ENCODE measurements at regions not wholly inside any gene's neighbourhood (a gene's known extent, or its start where the extent isn't known, plus 50 kb on each side); places are given as distances from the start of the nearest gene placed in this dataset.

GRCh38 chr2:66813525-66813924, 378.6 kb downstream of the MEIS1 start:
- TF ChIP-seq, protein P1, sequence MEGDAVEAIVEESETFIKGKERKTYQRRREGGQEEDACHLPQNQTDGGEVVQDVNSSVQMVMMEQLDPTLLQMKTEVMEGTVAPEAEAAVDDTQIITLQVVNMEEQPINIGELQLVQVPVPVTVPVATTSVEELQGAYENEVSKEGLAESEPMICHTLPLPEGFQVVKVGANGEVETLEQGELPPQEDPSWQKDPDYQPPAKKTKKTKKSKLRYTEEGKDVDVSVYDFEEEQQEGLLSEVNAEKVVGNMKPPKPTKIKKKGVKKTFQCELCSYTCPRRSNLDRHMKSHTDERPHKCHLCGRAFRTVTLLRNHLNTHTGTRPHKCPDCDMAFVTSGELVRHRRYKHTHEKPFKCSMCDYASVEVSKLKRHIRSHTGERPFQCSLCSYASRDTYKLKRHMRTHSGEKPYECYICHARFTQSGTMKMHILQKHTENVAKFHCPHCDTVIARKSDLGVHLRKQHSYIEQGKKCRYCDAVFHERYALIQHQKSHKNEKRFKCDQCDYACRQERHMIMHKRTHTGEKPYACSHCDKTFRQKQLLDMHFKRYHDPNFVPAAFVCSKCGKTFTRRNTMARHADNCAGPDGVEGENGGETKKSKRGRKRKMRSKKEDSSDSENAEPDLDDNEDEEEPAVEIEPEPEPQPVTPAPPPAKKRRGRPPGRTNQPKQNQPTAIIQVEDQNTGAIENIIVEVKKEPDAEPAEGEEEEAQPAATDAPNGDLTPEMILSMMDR (IDR thresholded peaks at IDR 0.05) = no peak

GRCh38 chr2:66813976-66814375, 379.1 kb downstream of the MEIS1 start:
- DNase-seq (ENCODE audit: low spot score) = no peak
- TF ChIP-seq, protein P1 (IDR thresholded peaks at IDR 0.05) = no peak
- Histone ChIP-seq H3K27ac (no peak overlapping the region), H3K4me3 (no peak overlapping the region)

More at GRCh38 chr2:66813525-66813924, 378.6 kb downstream of the MEIS1 start:
- DNase-seq (ENCODE audit: low spot score) = no peak
- no peak overlapping the region for H3K27ac ChIP-seq
- H3K4me3 ChIP-seq = no peak overlapping the region

DNA sequence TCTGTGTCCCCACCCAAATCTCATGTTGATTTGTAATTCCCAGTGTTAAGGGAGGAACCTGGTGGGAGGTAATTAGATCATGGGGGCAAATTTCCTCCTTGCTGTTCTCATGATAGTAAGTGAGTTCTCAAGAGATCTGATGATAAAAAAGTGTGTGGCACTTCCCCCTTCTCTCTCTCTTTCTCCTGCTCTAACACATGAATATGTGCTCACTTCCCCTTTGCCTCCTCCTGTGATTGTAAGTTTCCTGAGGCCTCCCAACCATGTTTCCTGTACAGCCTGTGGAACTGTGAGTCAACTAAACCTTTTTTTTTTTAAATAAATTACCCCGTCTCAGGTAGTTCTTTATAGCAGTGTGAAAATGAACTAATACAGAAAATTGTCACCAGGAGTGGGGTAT, 380.0 kb downstream of the MEIS1 start:
- no peak for DNase-seq (ENCODE audit: low spot score)
- H3K27ac ChIP-seq = no peak overlapping the region
- H3K4me3 ChIP-seq = no peak overlapping the region
- TF ChIP-seq, protein P1 (IDR thresholded peaks at IDR 0.05) = no peak

- DNase-seq (ENCODE audit: low spot score) = no peak
- H3K27ac ChIP-seq = no peak overlapping the region
- no peak overlapping the region for H3K4me3 ChIP-seq
- TF ChIP-seq, protein P1 (IDR thresholded peaks at IDR 0.05) = no peak
Measured at GRCh38 chr2:66815886-66816285, 381.0 kb downstream of the MEIS1 start.

- TF ChIP-seq, protein P1 (IDR thresholded peaks at IDR 0.05) = no peak
- Histone ChIP-seq H3K27ac (no peak overlapping the region), H3K4me3 (no peak overlapping the region)
- no peak for DNase-seq (ENCODE audit: low spot score)
Measured at GRCh38 chr2:66821168-66821567, 386.2 kb downstream of the MEIS1 start.

DNA sequence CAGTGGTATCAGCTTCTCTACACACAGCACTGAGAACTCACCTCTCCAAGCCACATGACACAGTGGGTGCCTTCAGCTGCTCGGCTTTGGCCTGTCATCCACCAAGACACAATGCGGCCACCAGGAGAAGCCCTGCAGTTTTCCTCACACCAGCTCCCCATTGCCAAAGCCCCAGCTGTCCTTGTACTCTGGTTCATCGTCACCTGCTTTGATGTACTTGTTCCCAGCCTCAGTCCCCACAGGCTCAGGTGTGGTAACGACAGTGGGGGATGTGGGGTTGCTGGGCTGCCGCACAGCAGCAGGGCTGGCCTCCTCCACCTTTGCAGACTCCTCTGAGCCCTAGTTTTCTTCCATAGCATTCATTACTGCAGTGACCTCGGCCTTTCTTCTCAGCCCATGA, 387.3 kb downstream of the MEIS1 start:
- Histone ChIP-seq H3K4me3 (no peak overlapping the region), H3K27ac (no peak overlapping the region)
- TF ChIP-seq, protein P1 (IDR thresholded peaks at IDR 0.05) = no peak
- no peak for DNase-seq (ENCODE audit: low spot score)

DNA sequence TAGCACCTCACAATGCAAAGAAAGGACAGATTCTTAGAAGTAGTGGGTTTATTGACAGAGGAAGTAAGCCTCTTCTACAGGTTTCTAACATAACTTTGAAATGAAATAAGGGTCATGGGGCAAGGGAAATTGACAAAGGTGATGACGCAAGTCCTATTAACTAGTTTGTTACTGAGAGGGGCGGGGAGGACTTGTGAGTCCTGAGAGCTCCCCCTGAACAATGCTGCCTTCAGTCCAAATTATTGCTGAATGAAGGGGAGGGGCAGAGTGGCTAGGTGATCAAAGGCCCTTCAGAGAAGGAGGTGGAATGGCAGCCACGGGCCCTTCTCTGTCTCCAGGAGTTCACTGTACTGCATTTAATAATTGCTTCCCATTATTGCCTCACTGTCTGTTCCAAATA, 390.0 kb downstream of the MEIS1 start:
- TF ChIP-seq, protein P1 (IDR thresholded peaks at IDR 0.05) = no peak
- DNase-seq (ENCODE audit: low spot score) = no peak
- Histone ChIP-seq H3K27ac (no peak overlapping the region), H3K4me3 (no peak overlapping the region)

All from coronary artery (tissue), 2 donors.